GM12878 (cell line): ENCODE measurements at regions not wholly inside any gene's neighbourhood (a gene's known extent, or its start where the extent isn't known, plus 50 kb on each side); places are given as distances from the start of the nearest gene placed in this dataset.

Experiments
- ATAC-seq: fragments of 200-7000 bp; cut with Tn5 transposase; 3 replicates; pipeline ENCODE4 v1.9.1; 2020; ENCODE audit warnings: mild to moderate bottlenecking, moderate library complexity
- BruUV-seq: library from RNA; stranded (reverse); fragments of 400-500 nt; replicated peaks from 2 replicates; lab custom pipeline; 2021; lab: Mats Ljungman, UMichigan
- CTCF ChIA-PET: fragments of 300-600 bp; sonication (Branson Sonifier 250); formaldehyde crosslinking; extraction: SDS; loops from one replicate; lab custom pipeline; 2021; ENCODE audit warnings: inconsistent platforms; lab: Yijun Ruan, JAX
- POLR2A ChIA-PET: fragments of 350-600 bp; formaldehyde crosslinking; extraction: SDS; loops from one replicate; lab custom pipeline; 2021; ENCODE audit warnings: inconsistent platforms; lab: Charles Lee
- RAD21 ChIA-PET: fragments of 300-600 bp; sonication (Branson Sonifier 250); formaldehyde crosslinking; loops from one replicate; lab custom pipeline; 2023; ENCODE audit warnings: antibody characterized with exemption; ENCODE audit not compliant: unreplicated experiment; lab: Charles Lee
- SMC1A ChIA-PET: fragments of 300-600 bp; sonication (Branson Sonifier 250); formaldehyde crosslinking; loops from one replicate; lab custom pipeline; 2023; ENCODE audit not compliant: unreplicated experiment, uncharacterized antibody; lab: Charles Lee
- DNase-seq: peaks from one replicate; pipeline ENCODE4 v3.0.0-alpha.2; 2011; ENCODE audit warnings: low read depth, low spot score
- FAIRE-seq: peaks from 3 replicates; lab custom pipeline; 2011; peaks lifted over from hg19 to GRCh38; lab: Jason Lieb, UNC
- H2AFZ ChIP-seq: 2 replicates; pipeline ENCODE4 v1.6.0; 2011; ENCODE audit warnings: low read depth, low read length, control low read depth; ENCODE audit not compliant: control insufficient read depth
- H3K27ac ChIP-seq: 2 replicates; pipeline ENCODE4 v1.5.1; 2011; ENCODE audit warnings: control low read depth; ENCODE audit not compliant: control insufficient read depth, insufficient read depth
- H3K27me3 ChIP-seq, 2 experiments: replicated peaks in 1 of 2; 2 replicates each; pipeline versions ENCODE4 v1.6.0 to v1.6.1; 2011; ENCODE audit warnings: low read length in 1 of 2; ENCODE audit not compliant: control insufficient read depth in 2 of 2, insufficient read depth in 2 of 2
- H3K36me3 ChIP-seq, 2 experiments: 2 replicates each; pipeline ENCODE4 v1.5.1; 2011; ENCODE audit warnings: low read length in 1 of 2; ENCODE audit not compliant: control insufficient read depth in 2 of 2, insufficient read depth in 2 of 2
- H3K4me1 ChIP-seq: 2 replicates; pipeline ENCODE4 v1.6.1; 2011; ENCODE audit warnings: mild to moderate bottlenecking, low read length, moderate library complexity, mixed read lengths; ENCODE audit not compliant: control insufficient read depth, insufficient read depth
- H3K4me2 ChIP-seq: 2 replicates; pipeline ENCODE4 v1.6.0; 2011; ENCODE audit warnings: control low read depth; ENCODE audit not compliant: control insufficient read depth, insufficient read depth
- H3K4me3 ChIP-seq: fragments of 200-600 bp; sonication (generic); 2 replicates; pipeline ENCODE4 v1.5.1; 2016
- H3K79me2 ChIP-seq: 2 replicates; pipeline ENCODE4 v1.6.0; 2011; ENCODE audit warnings: low read length; ENCODE audit not compliant: control insufficient read depth, insufficient read depth
- H3K9ac ChIP-seq: 2 replicates; pipeline ENCODE4 v1.8.0; 2011; ENCODE audit warnings: low read length, control low read depth, mixed read lengths; ENCODE audit not compliant: control insufficient read depth, insufficient read depth
- H3K9me3 ChIP-seq: replicated peaks from 3 replicates; pipeline ENCODE4 v1.5.1; 2011; ENCODE audit warnings: mild to moderate bottlenecking, low read length; ENCODE audit not compliant: control insufficient read depth, insufficient read depth
- H4K20me1 ChIP-seq: 2 replicates; pipeline ENCODE4 v1.6.0; 2011; ENCODE audit not compliant: control insufficient read depth, insufficient read depth
- CBFB ChIP-seq: IDR thresholded peaks from 2 replicates; pipeline ENCODE4 v1.6.1; 2016; ENCODE audit warnings: antibody characterized with exemption, low read depth
- CBX3 ChIP-seq: fragments of 200-600 bp; sonication (generic); IDR thresholded peaks from 2 replicates; pipeline ENCODE4 v1.6.1; 2016; ENCODE audit warnings: low read depth, borderline replicate concordance
- CUX1 ChIP-seq: IDR thresholded peaks from 2 replicates; pipeline ENCODE4 v1.6.1; 2012; ENCODE audit warnings: improper control_type of control experiment, low read depth, low read length; ENCODE audit not compliant: insufficient replicate concordance
- E2F8 ChIP-seq: fragments of 450-650 bp; IDR thresholded peaks from 2 replicates; pipeline ENCODE4 v1.6.1; 2018; ENCODE audit warnings: mild to moderate bottlenecking, low read depth, moderate library complexity; ENCODE audit not compliant: partially characterized antibody
- GABPA ChIP-seq: IDR thresholded peaks from 2 replicates; pipeline ENCODE4 v1.6.1; 2014; ENCODE audit warnings: antibody characterized with exemption, low read depth, mild to moderate bottlenecking, inconsistent platforms
- KLF5 ChIP-seq: fragments of 450-650 bp; IDR thresholded peaks from 2 replicates; pipeline ENCODE4 v1.6.1; 2014; ENCODE audit warnings: mild to moderate bottlenecking; ENCODE audit not compliant: partially characterized antibody
- MYB ChIP-seq: fragments of 150-350 bp; IDR thresholded peaks from 2 replicates; pipeline ENCODE4 v1.6.1; 2014; ENCODE audit warnings: mild to moderate bottlenecking, low read depth, low read length, borderline replicate concordance
- PAX8 ChIP-seq: fragments of 450-650 bp; IDR thresholded peaks from 2 replicates; pipeline ENCODE4 v1.6.1; 2017; ENCODE audit warnings: mild to moderate bottlenecking, moderate library complexity
- POU2F2 ChIP-seq: IDR thresholded peaks from 3 replicates; pipeline ENCODE4 v1.6.1; 2011; ENCODE audit warnings: low read depth, mild to moderate bottlenecking, low read length, borderline replicate concordance
- SIN3A ChIP-seq: IDR thresholded peaks from 2 replicates; pipeline ENCODE4 v1.6.1; 2012; ENCODE audit warnings: low read depth, low read length, improper control_type of control experiment
- SMARCA5 ChIP-seq: fragments of 450-650 bp; IDR thresholded peaks from 2 replicates; pipeline ENCODE4 v1.6.1; 2017; ENCODE audit warnings: mild to moderate bottlenecking
- SREBF2 ChIP-seq: IDR thresholded peaks from 2 replicates; pipeline ENCODE4 v1.6.1; 2012; ENCODE audit warnings: mild to moderate bottlenecking, low read length
- SUZ12 ChIP-seq: fragments of 200-600 bp; sonication (generic); IDR thresholded peaks from one replicate; pipeline ENCODE4 v1.6.1; 2018; ENCODE audit warnings: antibody characterized with exemption, mild to moderate bottlenecking; ENCODE audit not compliant: unreplicated experiment
- TCF7 ChIP-seq: IDR thresholded peaks from 2 replicates; pipeline ENCODE4 v1.6.1; 2014; ENCODE audit warnings: antibody characterized with exemption, borderline replicate concordance
- USF2 ChIP-seq: IDR thresholded peaks from 2 replicates; pipeline ENCODE4 v1.6.1; 2011; ENCODE audit warnings: low read depth, low read length, improper control_type of control experiment, borderline replicate concordance
- YBX1 ChIP-seq: fragments of 450-650 bp; IDR thresholded peaks from 2 replicates; pipeline ENCODE4 v1.6.1; 2016; ENCODE audit warnings: antibody characterized with exemption
- YY1 ChIP-seq: IDR thresholded peaks from 2 replicates; pipeline ENCODE4 v1.6.1; 2011; ENCODE audit warnings: low read depth, mild to moderate bottlenecking, low read length
- WGBS: methylation state at CpG from one replicate; pipeline ENCODE4 v1.1.6; 2016; ENCODE audit warnings: low lambda C conversion rate; ENCODE audit not compliant: insufficient replicate concordance, insufficient coverage; ENCODE audit errors: missing lambda C conversion rate; 5-methylcytosine and 5-hydroxymethylcytosine counted together
- in situ Hi-C: fragments of 300-500 bp; cut with MboI; formaldehyde crosslinking; loops from 9 replicates; pipeline ENCODE4 v1.14.3; 2018; ENCODE audit warnings: mixed read lengths
- intact Hi-C: fragments of 100-400 bp; cut with micrococcal nuclease; formaldehyde crosslinking; loops from one replicate; pipeline ENCODE4 v1.14.2; 2022; ENCODE audit not compliant: unreplicated experiment

GRCh38 chr14:83425138-83425537 is 1891.5 kb upstream of the SEL1L start (continued):
- TF ChIP-seq CUX1 (no peak), SREBF2 (no peak), PAX8 (no peak), MYB (no peak), KLF5 (no peak), POU2F2 (no peak), SIN3A (no peak), YY1 (no peak), TCF7 (no peak), GABPA (no peak)

GRCh38 chr14:83425706-83426105 is 1892.1 kb upstream of the SEL1L start:
- RAD21 ChIA-PET: no interaction called here
- Histone ChIP-seq H3K9ac (no peak overlapping the region), H3K27me3 (no peaks in the 10 kb centered on the region), H3K4me2 (no peak overlapping the region), H3K79me2 (no peaks in the 10 kb centered on the region), H3K4me1 (no peaks in the 10 kb centered on the region), H3K36me3 (no peaks in the 10 kb centered on the region), H3K4me3 (no peak overlapping the region), H3K9me3 (no peaks in the 10 kb centered on the region), H3K27ac (no peak overlapping the region), H2AFZ (no peak overlapping the region), H4K20me1 (no peaks in the 10 kb centered on the region)
- ATAC-seq: no peak
- FAIRE-seq: no peak
- WGBS: 66% methylated on average over 2 of the region's 2 CpGs
- SMC1A ChIA-PET: interaction anchor here (0.7 to 1.7 kb wide), 2 partner anchors 24 to 1406 kb away, joined by 3 to 4 read pairs; no protein-coding TSS in a partner anchor
- no peak for DNase-seq
- POLR2A ChIA-PET: no interaction called here
- CTCF ChIA-PET: no interaction called here
- intact Hi-C loops: no loop called here
- BruUV-seq: no TSS peak
- in situ Hi-C loops: no loop called here
- TF ChIP-seq E2F8: no peak
- no peak for TF ChIP-seq USF2
- TF ChIP-seq CBFB: no peak
- no peak for TF ChIP-seq YBX1
- TF ChIP-seq SREBF2: no peak
- TF ChIP-seq CBX3: no peak
- no peak for TF ChIP-seq KLF5
- TF ChIP-seq SMARCA5: no peak
- no peak for TF ChIP-seq SUZ12
